Amygdala (tissue), 56 donors: ENCODE measurements at regions not wholly inside any gene's neighbourhood (a gene's known extent, or its start where the extent isn't known, plus 50 kb on each side); places are given as distances from the start of the nearest gene placed in this dataset.

Source experiments
- DNase-seq, 56 donors: peaks; one replicate each; lab custom pipeline; 2025; lab: John Stamatoyannopoulos, UW

DNA sequence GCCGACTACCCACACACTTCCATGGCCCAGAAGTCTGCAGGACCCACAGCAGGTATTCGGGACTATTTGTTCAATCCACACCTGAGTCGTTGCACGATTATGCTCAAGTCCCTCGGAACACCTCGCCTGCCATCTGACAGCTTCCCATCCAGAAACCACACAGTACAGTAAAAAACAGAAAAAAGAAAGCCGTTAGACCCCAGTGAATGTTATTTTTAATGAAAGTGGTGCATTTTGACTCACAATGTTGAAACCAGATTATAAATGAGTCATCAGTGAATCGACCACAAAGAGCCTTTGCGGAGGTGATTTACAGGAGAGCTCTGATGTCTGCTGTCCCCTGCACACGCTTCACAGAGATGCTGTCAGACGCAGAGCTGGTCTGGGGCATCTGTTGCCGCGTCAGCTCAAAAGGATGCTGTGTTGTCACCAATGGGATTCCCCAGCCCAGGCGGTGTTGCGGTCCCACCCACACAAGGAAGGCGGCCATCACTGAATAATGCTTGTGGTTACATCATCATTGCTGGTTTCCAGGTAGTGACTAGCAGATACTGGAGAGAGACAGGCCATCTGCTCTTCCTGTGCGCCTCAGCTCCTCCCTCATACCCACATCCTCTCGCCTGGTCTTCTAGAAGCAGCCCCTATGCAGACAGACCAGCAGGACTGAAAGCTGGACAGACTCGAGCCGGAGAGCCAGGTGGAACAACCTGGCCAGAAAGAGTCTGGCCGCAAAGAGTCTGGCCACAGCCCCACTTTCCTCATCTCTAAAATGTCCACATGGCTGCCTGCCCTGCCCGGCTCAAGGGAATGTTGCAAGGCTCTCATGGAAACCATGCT lies 116.8 kb downstream of the TOMM20 start:
- DNase-seq = peak in 26 of 56 donors; percentile 13 to 54 (median 32)

DNA sequence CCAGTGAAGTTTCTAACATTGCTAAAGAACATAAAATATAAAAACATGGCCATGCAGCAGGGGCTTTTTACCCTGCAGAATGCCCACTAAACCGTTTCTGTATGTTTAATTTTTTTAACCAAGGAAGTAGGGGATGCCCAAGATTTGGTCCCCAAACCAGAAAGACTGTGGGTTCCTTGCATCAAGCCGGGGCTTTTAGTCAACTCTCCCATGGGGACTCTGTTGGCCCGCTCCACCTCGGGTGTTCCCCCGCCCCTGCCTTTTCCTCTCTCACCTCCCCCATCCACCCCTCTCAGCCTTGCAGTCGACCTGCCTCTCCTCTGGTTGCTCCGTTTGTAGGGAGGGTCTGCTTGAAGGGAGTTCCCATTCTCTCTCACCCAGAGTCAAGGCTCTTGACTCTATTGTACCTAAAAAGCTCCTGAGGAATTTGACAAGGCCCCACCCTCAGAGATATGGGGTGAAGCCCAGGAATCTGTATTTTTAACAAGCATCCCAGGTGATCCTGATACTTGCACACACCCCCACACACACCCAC lies 117.5 kb downstream of the TOMM20 start:
- DNase-seq = no peak

DNA sequence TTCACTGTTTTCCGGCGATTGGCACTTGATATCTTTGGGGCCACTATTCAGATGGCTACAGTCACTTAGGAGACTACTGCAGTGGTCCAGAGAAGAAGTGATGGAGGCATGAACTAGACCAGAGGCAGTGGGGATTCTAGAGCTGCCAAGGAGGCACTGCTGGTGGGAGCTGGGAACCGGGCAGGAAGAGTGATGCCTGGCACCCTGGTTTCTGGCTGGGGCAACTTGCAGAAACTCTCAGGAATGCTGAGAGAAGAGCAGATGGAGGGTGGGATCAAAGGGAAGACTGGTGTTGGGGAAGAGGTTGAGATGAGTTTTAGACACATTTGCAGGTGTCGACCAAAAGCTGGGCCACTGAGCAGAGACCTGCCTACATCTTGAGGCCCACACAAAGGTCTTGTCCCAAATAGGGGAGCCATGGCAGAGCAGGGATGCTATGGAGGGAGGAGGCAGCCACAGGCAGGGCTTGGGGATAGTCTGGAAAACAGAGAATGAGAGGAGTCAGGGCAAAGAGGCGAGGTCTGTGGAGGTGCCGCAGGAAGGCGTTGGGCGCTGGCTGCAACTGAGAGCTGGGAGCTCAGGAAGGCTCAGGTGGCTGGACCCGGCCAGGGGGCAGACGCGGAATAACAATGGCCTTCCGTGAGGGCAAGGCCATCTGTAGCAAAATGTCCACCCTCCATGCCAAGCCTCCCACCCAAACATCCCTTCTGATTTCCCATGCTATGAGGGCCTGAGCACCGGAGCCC lies 118.9 kb downstream of the TOMM20 start:
- no peak for DNase-seq

DNA sequence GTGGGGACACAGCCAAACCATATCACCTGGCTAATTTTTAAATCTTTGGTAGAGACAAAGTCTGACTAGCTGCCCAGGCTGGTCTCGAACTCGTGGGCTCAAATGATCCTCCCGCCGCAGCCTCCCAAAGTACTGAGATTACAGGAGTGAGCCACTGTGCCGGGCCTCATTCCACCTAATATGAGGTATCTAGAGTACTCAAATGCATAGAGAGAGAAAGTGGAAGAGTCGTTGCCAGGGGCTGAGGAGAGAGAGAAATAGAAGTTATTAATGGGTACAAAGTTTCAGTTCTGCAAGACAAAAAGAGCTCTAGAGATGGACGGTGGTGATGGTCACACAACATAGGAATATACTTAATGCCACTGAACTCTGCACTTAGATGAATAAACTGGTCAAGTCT lies 119.6 kb downstream of the TOMM20 start:
- no peak for DNase-seq

DNA sequence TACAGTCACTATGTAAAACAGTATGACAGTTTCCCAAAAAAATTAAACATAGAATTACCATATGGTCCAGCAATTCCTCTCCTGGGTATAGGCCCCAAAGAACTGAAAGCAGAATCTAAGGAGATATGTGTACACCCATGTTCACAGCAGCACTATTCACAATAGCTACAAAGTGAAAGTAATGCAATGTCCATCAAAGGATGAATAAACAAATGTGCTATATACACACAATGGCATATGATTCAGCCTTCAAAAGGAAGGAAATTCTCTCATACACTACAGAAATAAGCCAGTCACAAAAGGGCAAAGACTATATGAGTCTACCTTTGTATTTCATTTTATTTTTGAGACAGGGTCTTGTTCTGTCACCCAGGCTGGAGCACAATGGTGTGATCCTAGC lies 120.4 kb downstream of the TOMM20 start:
- DNase-seq = no peak

DNA sequence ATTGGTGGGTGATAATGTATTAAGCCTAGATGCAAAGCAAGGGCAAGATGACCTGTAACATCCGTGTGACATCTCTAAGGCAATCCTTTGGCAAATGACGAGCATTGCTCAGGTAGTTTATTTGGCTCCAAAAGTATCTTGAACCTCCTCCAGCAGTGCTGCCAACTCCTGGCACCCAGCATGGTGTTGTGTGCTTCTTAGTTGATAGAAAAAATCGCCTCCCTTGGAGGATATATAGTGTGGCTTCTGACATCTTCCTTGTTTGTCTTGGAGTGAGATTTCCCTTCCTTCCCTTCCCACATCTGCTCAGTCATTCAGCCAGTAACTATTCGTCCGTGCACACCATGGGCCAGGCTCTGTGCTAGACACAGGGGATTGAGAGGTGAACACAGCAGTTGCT lies 121.8 kb downstream of the TOMM20 start:
- DNase-seq = no peak

DNA sequence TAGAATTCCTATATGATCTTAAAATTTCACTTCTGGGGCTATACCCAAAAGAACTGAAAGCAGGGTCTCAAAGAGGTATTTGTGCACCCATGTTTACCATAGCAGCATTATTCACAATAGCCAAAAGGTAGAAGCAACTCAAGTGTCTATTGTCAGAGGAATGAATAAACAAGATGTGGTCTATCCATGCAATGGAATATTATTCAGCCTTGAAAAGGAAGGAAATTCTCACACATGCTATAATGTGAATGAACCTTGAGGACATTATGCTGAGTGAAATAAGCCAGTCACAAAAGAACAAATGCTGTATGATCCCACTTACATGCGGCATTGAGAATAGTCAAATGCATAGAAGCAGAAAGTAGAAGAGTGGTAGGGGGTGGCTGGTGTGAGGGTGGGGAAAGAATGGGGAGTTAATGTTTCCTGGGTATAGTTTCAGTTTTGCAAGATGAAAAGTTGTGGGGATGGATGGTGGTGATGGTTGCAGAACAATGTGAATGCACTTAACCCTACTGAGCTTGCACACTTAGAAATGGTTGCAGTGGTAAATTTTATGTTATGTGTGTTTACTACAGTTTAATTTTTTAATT lies 122.4 kb downstream of the TOMM20 start:
- DNase-seq = no peak

DNA sequence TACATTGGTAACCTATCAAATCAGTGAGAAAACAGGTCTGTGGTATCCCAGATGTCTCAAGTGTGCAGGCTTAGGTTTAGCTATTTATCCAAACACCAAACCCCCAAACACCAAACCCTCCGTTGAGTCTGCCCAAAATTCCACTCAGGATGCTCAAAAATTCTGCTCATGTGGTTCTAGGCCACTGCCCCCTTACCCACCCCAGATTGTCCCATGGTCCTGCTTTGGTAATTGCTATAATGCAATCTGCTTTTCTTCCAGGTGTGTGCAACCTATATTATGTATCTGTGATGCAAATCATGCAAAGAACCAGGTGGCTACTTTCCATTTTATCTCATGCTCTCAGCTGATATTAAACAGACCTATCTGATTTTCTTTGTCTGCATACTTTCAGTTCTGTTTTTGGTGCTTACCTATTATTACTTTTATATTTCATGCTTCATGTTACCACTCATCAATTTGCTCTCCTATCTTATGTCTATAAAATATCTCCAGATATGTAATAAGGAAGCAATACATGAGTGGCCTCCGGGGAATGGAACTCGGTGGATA lies 123.7 kb downstream of the TOMM20 start:
- DNase-seq = no peak

DNA sequence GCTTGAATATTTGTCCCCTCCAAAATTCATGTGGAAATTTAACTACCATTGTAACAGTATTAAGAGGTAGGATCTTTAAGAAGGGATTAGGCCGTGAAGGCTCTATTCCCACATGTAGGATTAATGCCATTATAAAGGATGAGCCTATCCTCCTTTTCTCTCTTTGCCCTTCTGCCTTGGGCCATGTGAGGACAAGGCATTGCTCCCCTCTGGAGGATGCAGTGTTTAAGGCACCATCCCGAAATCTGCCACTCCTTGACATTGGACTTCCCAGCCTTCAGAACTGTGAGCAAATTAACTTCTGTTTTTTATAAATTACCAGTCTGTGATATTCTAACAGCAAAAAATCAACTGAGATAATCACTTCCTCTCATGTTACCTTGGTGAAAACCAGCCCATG lies 124.4 kb downstream of the TOMM20 start:
- no peak for DNase-seq

DNA sequence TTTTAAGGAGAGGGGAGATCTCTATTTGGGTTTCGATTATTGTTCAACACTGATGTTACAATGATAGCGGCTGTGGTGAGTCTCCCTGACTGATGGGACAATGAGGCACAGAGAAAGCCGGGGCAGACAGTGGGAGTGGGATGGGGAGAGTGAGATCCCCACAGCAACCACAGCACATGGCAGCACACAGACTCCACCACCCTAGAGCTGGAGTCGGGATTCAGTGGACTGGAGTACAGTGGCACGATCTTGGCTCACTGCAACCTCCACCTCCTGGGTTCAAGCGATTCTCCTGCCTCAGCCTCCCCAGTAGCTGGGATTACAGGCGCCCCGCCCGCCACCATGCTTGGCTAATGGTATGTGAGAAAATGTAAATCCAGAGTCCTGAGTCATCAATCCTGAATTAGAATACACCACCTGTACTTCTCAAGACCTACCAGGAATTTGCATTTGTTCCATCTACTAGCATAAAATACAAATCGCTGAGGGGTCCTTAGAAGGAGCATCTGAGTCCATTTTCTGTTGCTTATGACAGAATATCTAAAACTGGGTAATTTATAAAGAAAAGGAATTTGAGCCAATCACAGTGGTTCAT lies 125.8 kb downstream of the TOMM20 start:
- no peak for DNase-seq

DNA sequence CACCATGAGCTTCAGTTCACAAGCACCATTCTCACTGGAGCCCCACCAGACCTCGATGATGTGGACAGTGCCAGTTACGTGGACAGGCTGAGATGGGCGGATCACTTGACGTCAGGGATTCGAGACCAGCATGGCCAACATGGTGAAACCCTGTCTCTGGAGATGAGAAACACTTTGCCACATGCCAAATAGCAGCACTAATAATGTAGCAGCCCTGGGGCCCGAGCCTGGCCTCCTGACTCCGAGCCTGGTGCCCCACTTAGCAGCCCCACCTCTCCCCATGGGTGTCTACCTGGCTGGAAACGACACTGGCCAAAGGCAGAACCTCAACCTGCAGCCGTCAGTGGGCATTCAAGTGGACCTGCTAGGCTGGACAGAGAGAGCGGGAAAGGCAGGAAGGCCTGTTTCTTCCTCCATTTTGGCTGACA lies 129.1 kb downstream of the TOMM20 start:
- DNase-seq = no peak

DNA sequence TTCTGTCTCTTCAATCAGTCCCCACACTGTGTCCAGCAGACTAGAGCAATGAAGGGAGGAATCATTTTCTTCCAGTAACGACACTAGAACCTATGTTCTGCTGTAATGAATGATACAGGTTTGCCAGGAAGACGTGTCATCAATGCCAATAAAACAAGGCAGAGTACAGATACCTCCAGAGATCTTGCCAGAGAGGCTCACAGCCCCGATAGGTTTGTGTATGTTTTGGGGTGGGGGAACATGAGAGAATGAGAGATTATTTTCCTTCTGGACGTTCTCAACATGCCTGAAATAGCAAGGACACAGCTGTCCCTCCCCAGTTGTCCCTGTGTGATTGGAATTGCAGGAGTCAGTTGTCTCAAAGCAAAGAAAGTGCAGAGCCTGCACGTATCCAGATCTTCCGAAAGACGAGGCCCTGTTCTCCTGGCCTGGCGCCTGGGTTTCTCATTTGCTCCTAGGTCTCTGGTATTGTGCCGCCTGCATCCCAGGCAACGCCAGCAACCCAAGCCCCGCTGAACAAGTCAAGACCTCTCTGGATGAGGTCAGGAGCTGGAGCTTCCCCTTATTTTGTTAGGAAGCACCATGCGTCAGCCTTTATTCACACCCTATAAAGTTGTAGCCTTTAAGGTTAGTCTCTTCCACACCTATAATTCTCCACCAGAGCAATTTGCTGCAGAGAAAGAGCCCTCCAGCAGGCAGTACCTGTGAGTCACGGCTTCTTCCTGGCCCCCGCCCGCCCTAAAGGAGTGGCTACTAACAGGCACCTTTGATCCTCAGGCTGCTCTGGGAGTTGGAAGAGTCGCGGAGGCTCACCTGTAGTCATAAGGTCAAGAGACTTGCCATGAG lies 130.5 kb downstream of the TOMM20 start:
- DNase-seq = peak in 5 of 56 donors; percentile 9 to 17 (median 13)

DNA sequence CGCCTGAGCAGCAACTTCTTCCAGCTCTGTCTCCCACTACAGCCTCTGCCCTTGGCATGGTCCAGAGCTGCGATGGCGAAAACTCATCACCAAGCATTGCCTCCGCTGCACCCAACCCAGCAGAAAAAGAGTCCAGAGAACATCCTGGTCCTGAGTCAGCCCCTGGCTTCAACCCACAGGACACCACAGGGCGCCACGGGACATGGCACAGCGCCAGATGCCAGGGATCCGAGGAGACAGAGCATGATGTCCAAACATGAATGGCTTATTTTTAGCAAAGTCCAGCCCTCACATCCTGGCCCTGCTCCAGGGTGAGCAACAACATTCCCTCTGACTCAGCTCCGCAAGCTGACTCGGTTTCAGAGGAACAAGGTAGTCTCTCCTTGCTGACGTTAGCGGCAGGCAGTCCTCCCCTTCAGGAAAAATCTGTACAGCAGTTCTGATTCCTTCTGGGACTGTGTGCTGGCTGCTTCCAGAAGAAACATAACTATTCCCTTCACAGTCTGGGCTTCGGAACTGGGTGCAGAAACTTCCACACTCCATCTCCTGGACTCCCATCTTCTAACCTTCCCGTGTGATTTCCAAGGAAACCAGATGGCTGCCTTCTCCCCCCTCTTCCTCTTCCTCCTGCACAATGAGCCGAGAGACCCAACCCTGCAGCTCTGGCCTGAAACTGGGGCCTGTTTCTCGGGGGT lies 131.3 kb downstream of the TOMM20 start:
- DNase-seq = peak in 55 of 56 donors; percentile 43 to 99 (median 81)

DNA sequence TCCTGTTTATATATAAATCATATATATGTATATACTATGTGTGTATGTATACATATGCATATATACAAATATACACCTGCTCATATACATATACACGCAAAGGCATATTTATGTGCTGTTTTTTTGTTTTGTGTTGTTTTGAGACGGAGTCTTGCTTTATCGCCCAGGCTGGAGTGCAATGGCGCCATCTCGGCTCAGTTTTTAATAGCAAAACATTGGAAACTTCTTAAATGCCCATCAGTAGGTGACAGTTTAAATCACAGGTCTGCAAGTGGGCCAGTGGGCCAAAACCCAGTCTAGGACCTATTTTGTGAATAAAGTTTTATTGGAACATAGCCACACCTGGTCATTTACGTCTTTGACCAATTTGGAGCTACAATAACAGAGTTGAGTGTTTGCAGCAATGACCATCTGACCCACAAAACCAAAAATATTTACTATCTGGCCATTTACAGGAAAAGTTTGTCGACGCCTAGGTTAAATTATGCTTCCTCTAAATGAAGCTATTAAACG lies 132.3 kb downstream of the TOMM20 start:
- DNase-seq = no peak

DNA sequence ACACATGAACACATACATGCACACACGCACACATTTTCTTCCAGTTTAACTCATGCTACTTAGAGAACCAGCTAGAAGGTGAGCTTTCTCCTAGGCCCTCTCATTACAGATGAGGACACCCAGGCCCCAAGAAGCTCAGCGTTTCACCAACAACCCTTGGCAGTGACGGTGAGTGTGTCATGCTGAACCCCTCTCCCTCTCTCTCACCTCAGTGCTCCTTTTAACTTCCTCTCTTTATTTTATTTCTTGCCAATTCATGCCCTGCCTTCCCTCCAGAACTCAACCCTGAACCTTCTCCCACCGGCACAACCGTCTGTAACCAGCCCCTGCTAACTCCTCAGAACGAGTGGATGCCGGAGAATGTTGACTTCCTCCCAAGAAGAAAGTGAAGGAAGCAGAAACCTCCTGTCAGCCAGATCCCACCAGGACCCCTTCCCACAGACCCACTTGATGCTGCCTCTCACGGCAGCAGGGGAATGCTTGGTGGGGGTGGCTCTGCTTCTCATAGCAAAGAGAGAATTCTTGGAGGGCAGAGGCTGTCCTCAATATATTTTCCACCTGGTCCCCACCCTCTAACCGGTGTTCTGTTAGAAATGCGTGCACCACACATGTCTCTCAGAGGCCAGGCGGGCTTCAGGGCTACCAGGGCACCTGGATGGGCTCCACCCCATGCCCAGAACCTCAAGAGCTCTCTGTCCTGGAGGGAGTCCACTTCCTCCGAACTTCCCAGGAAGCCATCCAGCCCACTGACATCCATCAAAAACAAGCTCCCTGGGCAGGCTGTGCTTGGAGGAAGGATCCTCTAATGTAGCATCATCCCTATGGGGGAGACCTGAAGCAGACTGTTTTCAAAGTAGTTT lies 134.0 kb downstream of the TOMM20 start:
- no peak for DNase-seq

DNA sequence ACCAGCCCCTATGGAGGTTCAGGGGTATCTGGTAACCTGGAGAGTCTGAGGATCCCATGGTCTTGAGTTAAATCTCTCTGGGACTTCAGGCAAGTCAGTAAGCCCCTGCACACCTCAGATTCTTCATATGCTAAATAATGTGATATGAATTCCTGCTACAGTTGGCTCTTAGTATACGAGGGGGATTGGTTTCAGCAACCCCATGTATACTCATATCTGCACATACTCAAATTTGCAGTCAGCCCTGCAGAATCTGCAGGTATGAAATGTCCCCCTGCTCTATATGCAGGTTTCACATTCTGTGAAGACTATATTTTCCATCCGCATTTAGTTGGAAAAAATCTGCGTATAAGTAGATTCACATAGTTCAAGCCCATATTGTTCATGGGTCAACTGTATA lies 136.6 kb downstream of the TOMM20 start:
- DNase-seq = no peak

DNA sequence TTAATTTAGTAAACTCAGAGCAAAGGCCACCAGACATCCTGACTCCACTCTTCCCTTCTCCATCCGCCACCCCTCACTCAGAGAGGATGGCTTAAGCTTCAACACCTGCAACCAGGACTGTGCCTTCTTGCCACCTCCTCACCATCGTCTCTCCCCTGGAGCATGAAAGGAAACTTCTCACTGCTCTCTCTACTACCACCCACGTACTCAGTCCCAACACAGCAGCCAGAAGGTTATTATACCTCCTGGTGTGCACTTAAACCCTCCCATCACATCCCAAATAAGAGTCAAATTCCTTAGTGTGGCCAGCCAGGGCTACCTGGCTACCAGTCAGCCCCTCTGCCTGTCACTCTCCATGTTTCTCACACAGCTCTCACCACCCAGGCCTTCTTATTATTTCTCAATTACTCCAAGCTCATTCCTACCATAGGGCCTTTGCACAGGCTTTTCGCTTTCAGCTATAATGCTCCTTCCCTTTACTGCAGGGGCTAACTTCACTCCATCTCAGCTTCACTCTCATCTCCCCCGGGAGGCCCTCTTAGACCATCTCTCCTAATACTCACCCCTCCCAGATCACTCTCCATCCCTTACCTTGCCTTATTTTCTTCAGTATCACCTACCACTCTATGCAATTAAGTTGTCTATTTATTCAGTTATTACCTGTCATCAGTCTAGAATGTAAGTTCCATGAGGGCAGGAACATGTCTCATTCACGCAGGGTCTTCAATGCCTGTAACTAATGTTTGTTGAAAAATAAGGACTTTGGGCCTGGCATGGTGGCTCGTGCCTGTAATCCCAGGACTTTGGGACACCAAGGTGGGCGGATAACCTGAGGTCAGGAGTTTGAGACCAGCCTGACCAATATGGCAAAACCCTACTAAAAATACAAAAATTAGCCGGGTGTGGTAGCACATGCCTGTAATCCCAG lies 137.5 kb downstream of the TOMM20 start:
- DNase-seq = no peak
